GM23338 (cell line): ENCODE measurements at regions not wholly inside any gene's neighbourhood (a gene's known extent, or its start where the extent isn't known, plus 50 kb on each side); places are given as distances from the start of the nearest gene placed in this dataset.

ENCODE experiments used
- ATAC-seq: fragments of 200-7000 bp; cut with Tn5 transposase; 3 replicates; pipeline ENCODE4 v1.9.1; 2020
- DNase-seq: peaks from one replicate; pipeline ENCODE4 v3.0.0-alpha.2; 2015; ENCODE audit warnings: low spot score
- H2AFZ ChIP-seq: fragments of 200-600 bp; sonication (generic); 2 replicates; pipeline ENCODE4 v1.8.0; 2016; ENCODE audit warnings: antibody characterized with exemption, mild to moderate bottlenecking, moderate library complexity
- H3F3A ChIP-seq: fragments of 200-600 bp; sonication (generic); replicated peaks from 2 replicates; pipeline ENCODE4 v1.8.0; 2017; ENCODE audit warnings: antibody characterized with exemption, mixed run types, low read depth
- H3K27ac ChIP-seq: fragments of 200-600 bp; sonication (generic); 2 replicates; pipeline ENCODE4 v1.6.1; 2016; ENCODE audit warnings: low read depth
- H3K27me3 ChIP-seq: fragments of 200-600 bp; sonication (generic); 2 replicates; pipeline ENCODE4 v1.8.0; 2016; ENCODE audit warnings: mild to moderate bottlenecking, mixed run types, moderate library complexity; ENCODE audit not compliant: insufficient read depth
- H3K36me3 ChIP-seq: fragments of 200-600 bp; sonication (generic); 2 replicates; pipeline ENCODE4 v1.8.0; 2016; ENCODE audit warnings: mild to moderate bottlenecking; ENCODE audit not compliant: insufficient read depth
- H3K4me1 ChIP-seq: fragments of 200-600 bp; sonication (generic); 2 replicates; pipeline ENCODE4 v1.8.0; 2016; ENCODE audit warnings: mild to moderate bottlenecking, moderate library complexity; ENCODE audit not compliant: insufficient read depth
- H3K4me2 ChIP-seq: fragments of 200-600 bp; sonication (generic); 2 replicates; pipeline ENCODE4 v1.7.1; 2017; ENCODE audit warnings: mixed run types
- H3K4me3 ChIP-seq: fragments of 200-600 bp; sonication (generic); 2 replicates; pipeline ENCODE4 v1.6.1; 2016; ENCODE audit warnings: mixed run types
- H3K79me2 ChIP-seq: fragments of 200-600 bp; sonication (generic); replicated peaks from 2 replicates; pipeline ENCODE4 v1.8.0; 2017; ENCODE audit warnings: mild to moderate bottlenecking; ENCODE audit not compliant: insufficient read depth
- H3K9me2 ChIP-seq: fragments of 200-600 bp; sonication (generic); 2 replicates; pipeline ENCODE4 v1.8.0; 2017; ENCODE audit not compliant: insufficient read depth
- H4K20me1 ChIP-seq: fragments of 200-600 bp; sonication (generic); replicated peaks from 2 replicates; pipeline ENCODE4 v1.8.0; 2017; ENCODE audit warnings: mild to moderate bottlenecking; ENCODE audit not compliant: insufficient read depth
- H3K27ac Mint-ChIP-seq: 2 replicates; pipeline ENCODE4 v1.8.0; 2020; ENCODE audit warnings: inconsistent platforms, mild to moderate bottlenecking, moderate library complexity, mixed read lengths
- H3K27me3 Mint-ChIP-seq: 3 replicates; pipeline ENCODE4 v1.8.0; 2022; ENCODE audit warnings: low read depth, mild to moderate bottlenecking, moderate library complexity, mixed read lengths, inconsistent platforms; ENCODE audit not compliant: insufficient read depth, poor library complexity
- H3K36me3 Mint-ChIP-seq: 3 replicates; pipeline ENCODE4 v1.8.0; 2021; ENCODE audit warnings: low read depth, mild to moderate bottlenecking, inconsistent platforms, moderate library complexity, mixed read lengths
- H3K4me1 Mint-ChIP-seq: 3 replicates; pipeline ENCODE4 v1.8.0; 2020; ENCODE audit warnings: mild to moderate bottlenecking, inconsistent platforms, mixed read lengths
- H3K4me3 Mint-ChIP-seq: 3 replicates; pipeline ENCODE4 v1.8.0; 2021; ENCODE audit warnings: moderate library complexity, mild to moderate bottlenecking, inconsistent platforms, mixed read lengths
- H3K9me3 Mint-ChIP-seq: 3 replicates; pipeline ENCODE4 v1.8.0; 2020; ENCODE audit warnings: moderate library complexity, mild to moderate bottlenecking, inconsistent platforms, mixed read lengths
- CREB1 ChIP-seq: fragments of 250-450 bp; sonication (Bioruptor Pico); IDR thresholded peaks from 2 replicates; pipeline ENCODE4 v1.5.0; 2020; ENCODE audit warnings: low read depth, mild to moderate bottlenecking, moderate library complexity
- CTCF ChIP-seq, 2 experiments: fragments of 200-600 bp in 1 of 2; sonication (generic) in 1 of 2; conservative IDR thresholded peaks; 2 replicates each; pipeline versions ENCODE4 v1.5.1 to v1.6.1; 2016 to 2017; ENCODE audit warnings: antibody characterized with exemption in 2 of 2, low read depth in 2 of 2, mild to moderate bottlenecking in 2 of 2, moderate library complexity in 1 of 2
- EZH2 ChIP-seq: fragments of 200-600 bp; sonication (generic); IDR thresholded peaks from one replicate; pipeline ENCODE4 v1.8.0; 2017; ENCODE audit warnings: antibody characterized with exemption, mild to moderate bottlenecking, low read depth; ENCODE audit not compliant: unreplicated experiment
- EZH2phosphoT487 ChIP-seq: fragments of 200-600 bp; sonication (generic); IDR thresholded peaks from one replicate; pipeline ENCODE4 v1.8.1; 2018; ENCODE audit warnings: antibody characterized with exemption; ENCODE audit not compliant: unreplicated experiment
- JUNB ChIP-seq: IDR thresholded peaks from one replicate; pipeline ENCODE4 v1.6.1; 2016; ENCODE audit warnings: antibody characterized with exemption; ENCODE audit not compliant: unreplicated experiment
- NANOG ChIP-seq: IDR thresholded peaks from 2 replicates; pipeline ENCODE4 v1.6.1; 2016; ENCODE audit warnings: antibody characterized with exemption, borderline replicate concordance
- POLR2AphosphoS5 ChIP-seq: IDR thresholded peaks from 2 replicates; pipeline ENCODE4 v1.6.1; 2016; ENCODE audit warnings: antibody characterized with exemption, low read depth
- STAT1 ChIP-seq: IDR thresholded peaks from one replicate; pipeline ENCODE4 v1.6.1; 2016; ENCODE audit warnings: antibody characterized with exemption; ENCODE audit not compliant: unreplicated experiment
- ZNF114 ChIP-seq: fragments of 250-450 bp; sonication (Bioruptor Pico); IDR thresholded peaks from 2 replicates; pipeline ENCODE4 v1.5.0; 2020; ENCODE audit warnings: mild to moderate bottlenecking, moderate library complexity
- ZNF331 ChIP-seq: fragments of 250-450 bp; sonication (Bioruptor Pico); IDR thresholded peaks from 2 replicates; pipeline ENCODE4 v1.5.0; 2020; ENCODE audit warnings: low read depth, mild to moderate bottlenecking, moderate library complexity
- TF ChIP-seq, protein P1 (sequence below): IDR thresholded peaks from 2 replicates; pipeline ENCODE4 v1.6.1; 2016; ENCODE audit warnings: antibody characterized with exemption

DNA sequence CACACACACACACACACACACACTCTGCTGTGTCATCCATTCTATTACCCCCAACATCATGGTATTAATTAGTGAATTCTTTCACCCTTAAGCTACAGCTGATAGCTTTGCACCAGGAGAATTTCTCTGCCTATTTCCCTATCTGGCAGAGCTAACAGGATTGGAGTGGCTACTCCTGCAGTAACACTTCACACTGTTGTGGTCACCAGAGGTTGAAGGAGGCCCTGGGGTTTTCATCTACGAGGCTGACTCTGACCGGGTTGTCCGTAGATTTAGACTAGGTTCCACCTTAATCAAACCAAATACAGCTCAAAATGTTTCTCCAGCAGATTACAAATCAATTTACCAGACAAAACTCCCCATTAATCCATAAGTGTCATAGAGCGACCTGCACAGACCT is 69.2 kb upstream of the RIPOR2 start:
- H2AFZ ChIP-seq = no peak overlapping the region
- no peaks in the 10 kb centered on the region; the same call in 2 of the 3 replicates for H3K36me3 Mint-ChIP-seq
- H3K4me2 ChIP-seq = no peak overlapping the region
- H3K27me3 Mint-ChIP-seq = peaks cover 6% of the 10 kb centered on the region
- no peaks in the 10 kb centered on the region for H3K9me3 Mint-ChIP-seq
- 0 out of 2 replicates have a peak overlapping the region, but pooled peaks have one; percentile 34 for H3K27ac ChIP-seq
- no peak overlapping the region for H3K4me3 ChIP-seq
- no peaks in the 10 kb centered on the region for H3K79me2 ChIP-seq
- no peaks in the 10 kb centered on the region for H3F3A ChIP-seq
- H4K20me1 ChIP-seq = no peaks in the 10 kb centered on the region
- ATAC-seq (no peak), DNase-seq (no peak)
- H3K4me3 Mint-ChIP-seq = no peak overlapping the region
- TF ChIP-seq STAT1 (no peak), JUNB (no peak), ZNF114 (CRISPR knock-in tag) (no peak)
- TF ChIP-seq, protein P1, sequence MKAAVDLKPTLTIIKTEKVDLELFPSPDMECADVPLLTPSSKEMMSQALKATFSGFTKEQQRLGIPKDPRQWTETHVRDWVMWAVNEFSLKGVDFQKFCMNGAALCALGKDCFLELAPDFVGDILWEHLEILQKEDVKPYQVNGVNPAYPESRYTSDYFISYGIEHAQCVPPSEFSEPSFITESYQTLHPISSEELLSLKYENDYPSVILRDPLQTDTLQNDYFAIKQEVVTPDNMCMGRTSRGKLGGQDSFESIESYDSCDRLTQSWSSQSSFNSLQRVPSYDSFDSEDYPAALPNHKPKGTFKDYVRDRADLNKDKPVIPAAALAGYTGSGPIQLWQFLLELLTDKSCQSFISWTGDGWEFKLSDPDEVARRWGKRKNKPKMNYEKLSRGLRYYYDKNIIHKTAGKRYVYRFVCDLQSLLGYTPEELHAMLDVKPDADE = no peak
- H3K27me3 ChIP-seq = no peaks in the 10 kb centered on the region
- H3K9me2 ChIP-seq = 0 out of 2 replicates have a peak, but pooled peaks cover 2% of the 10 kb centered on the region
- no peaks in the 10 kb centered on the region for H3K36me3 ChIP-seq
- no peak overlapping the region for H3K27ac Mint-ChIP-seq
- no peaks in the 10 kb centered on the region for H3K4me1 ChIP-seq
- peaks cover 11% of the 10 kb centered on the region for H3K4me1 Mint-ChIP-seq

GRCh38 chr6:25006075-25006474 is 70.3 kb upstream of the RIPOR2 start:
- Histone ChIP-seq H3K27ac (no peak overlapping the region), H3K4me2 (no peak overlapping the region), H4K20me1 (no peaks in the 10 kb centered on the region), H3K4me3 (no peak overlapping the region), H3K27me3 (no peaks in the 10 kb centered on the region), H3K4me1 (no peaks in the 10 kb centered on the region), H3K9me2 (no peaks in the 10 kb centered on the region), H3F3A (no peaks in the 10 kb centered on the region), H2AFZ (peak overlapping the region; percentile 67; the same call in 1 of the 2 replicates), H3K36me3 (no peaks in the 10 kb centered on the region), H3K79me2 (no peaks in the 10 kb centered on the region)
- Mint-ChIP-seq H3K4me1 (peaks cover 8% of the 10 kb centered on the region; the same call in 2 of the 3 replicates), H3K9me3 (no peaks in the 10 kb centered on the region), H3K4me3 (no peak overlapping the region), H3K36me3 (no peaks in the 10 kb centered on the region), H3K27ac (no peak overlapping the region), H3K27me3 (peaks cover 4% of the 10 kb centered on the region)
- TF ChIP-seq ZNF331 (CRISPR knock-in tag) = no peak
- TF ChIP-seq EZH2 = no peak
- TF ChIP-seq POLR2AphosphoS5 = no peak
- DNase-seq (no peak), ATAC-seq (no peak)

GRCh38 chr6:25006565-25007001 is 70.8 kb upstream of the RIPOR2 start:
- H3K9me3 Mint-ChIP-seq = no peaks in the 10 kb centered on the region
- H3K4me1 Mint-ChIP-seq = peaks cover 8% of the 10 kb centered on the region; the same call in 2 of the 3 replicates
- Histone ChIP-seq H3K36me3 (no peaks in the 10 kb centered on the region), H3K79me2 (no peaks in the 10 kb centered on the region), H3K4me3 (no peak overlapping the region), H3K27ac (no peak overlapping the region), H3F3A (no peaks in the 10 kb centered on the region), H2AFZ (peak overlapping the region; percentile 67), H3K4me1 (no peaks in the 10 kb centered on the region), H4K20me1 (no peaks in the 10 kb centered on the region), H3K4me2 (no peak overlapping the region), H3K9me2 (no peaks in the 10 kb centered on the region), H3K27me3 (no peaks in the 10 kb centered on the region)
- H3K27ac Mint-ChIP-seq = no peak overlapping the region
- peaks cover 4% of the 10 kb centered on the region for H3K27me3 Mint-ChIP-seq
- DNase-seq (no peak), ATAC-seq (no peak; the same call in 1 of the 3 replicates)
- no peaks in the 10 kb centered on the region for H3K36me3 Mint-ChIP-seq
- no peak overlapping the region for H3K4me3 Mint-ChIP-seq
- TF ChIP-seq EZH2 (no peak), CTCF (conservative IDR thresholded peaks at IDR 0.05; ENCODE audit: low read depth in 2 of 2) (no peak), ZNF114 (CRISPR knock-in tag) (no peak), JUNB (no peak), STAT1 (no peak), NANOG (no peak), CREB1 (no peak), EZH2phosphoT487 (no peak), POLR2AphosphoS5 (no peak)
- TF ChIP-seq, protein P1 = no peak
